GM12872 (cell line): ENCODE measurements at regions not wholly inside any gene's neighbourhood (a gene's known extent, or its start where the extent isn't known, plus 50 kb on each side); places are given as distances from the start of the nearest gene placed in this dataset.

ENCODE experiments used
- TF ChIP-seq, protein P1 (sequence below): IDR thresholded peaks from 3 replicates; pipeline ENCODE4 v1.5.1; 2011; ENCODE audit warnings: low read depth, mild to moderate bottlenecking, low read length, moderate library complexity; ENCODE audit not compliant: insufficient read depth

DNA sequence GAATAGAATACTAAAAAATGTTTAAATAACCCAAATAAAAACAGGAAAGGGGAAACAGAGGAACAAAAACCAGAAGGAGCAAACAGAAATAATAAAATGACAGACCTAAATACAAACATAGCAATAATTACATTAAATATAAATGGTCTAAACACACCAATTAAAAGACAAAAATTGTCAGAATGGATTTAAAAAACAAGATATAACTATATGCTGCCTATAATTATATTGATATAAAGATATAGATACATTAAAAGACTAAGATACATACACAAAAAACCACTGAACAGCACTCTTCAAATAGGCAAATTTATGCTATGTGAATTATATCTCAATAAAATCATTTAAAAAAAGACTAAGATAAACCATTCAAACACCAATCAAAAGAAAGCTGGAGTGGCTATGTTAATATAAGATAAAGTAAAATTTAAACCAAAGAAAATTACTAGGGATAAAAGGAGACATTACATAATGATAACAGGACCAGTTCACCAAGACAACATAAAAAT lies 168.9 kb downstream of the SMAD6 start:
- TF ChIP-seq, protein P1, sequence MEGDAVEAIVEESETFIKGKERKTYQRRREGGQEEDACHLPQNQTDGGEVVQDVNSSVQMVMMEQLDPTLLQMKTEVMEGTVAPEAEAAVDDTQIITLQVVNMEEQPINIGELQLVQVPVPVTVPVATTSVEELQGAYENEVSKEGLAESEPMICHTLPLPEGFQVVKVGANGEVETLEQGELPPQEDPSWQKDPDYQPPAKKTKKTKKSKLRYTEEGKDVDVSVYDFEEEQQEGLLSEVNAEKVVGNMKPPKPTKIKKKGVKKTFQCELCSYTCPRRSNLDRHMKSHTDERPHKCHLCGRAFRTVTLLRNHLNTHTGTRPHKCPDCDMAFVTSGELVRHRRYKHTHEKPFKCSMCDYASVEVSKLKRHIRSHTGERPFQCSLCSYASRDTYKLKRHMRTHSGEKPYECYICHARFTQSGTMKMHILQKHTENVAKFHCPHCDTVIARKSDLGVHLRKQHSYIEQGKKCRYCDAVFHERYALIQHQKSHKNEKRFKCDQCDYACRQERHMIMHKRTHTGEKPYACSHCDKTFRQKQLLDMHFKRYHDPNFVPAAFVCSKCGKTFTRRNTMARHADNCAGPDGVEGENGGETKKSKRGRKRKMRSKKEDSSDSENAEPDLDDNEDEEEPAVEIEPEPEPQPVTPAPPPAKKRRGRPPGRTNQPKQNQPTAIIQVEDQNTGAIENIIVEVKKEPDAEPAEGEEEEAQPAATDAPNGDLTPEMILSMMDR: no peak

DNA sequence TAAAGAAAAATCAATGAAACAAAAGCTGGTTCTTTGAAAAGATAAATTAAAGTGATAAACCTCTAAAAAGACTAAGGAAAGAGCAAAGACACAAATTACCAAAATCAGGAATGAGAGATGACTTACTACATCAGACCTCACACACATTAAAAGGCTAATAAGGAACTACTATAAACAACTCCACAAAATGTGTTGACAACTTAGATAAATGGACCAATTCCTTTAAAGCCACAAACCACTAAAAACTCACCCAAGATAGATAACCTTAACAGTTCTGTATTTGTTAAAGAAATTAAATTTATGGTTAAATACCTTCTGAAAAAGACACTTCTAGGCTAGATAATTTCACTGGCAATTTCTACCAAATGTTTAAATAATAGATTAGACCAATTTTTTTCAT lies 170.4 kb downstream of the SMAD6 start:
- TF ChIP-seq, protein P1: no peak

DNA sequence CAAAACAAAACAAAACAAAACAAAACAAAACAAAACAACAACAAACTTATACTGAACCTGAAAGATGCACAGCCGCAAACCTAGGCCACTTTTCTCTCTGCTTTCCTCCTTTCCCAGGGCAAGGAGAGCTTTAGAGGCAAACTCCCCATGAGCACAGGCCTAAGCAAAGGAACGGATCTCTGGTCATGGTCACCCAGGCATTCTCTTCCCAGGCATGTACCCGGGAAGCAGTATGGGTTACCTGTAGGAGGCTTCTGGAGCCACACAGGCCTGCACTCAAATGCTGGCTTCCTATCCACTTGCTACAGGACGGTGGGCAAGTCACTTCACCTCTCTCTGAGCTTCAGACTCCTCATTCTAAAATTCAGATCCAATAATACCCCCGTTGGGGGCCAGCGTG lies 171.8 kb downstream of the SMAD6 start:
- TF ChIP-seq, protein P1: no peak

DNA sequence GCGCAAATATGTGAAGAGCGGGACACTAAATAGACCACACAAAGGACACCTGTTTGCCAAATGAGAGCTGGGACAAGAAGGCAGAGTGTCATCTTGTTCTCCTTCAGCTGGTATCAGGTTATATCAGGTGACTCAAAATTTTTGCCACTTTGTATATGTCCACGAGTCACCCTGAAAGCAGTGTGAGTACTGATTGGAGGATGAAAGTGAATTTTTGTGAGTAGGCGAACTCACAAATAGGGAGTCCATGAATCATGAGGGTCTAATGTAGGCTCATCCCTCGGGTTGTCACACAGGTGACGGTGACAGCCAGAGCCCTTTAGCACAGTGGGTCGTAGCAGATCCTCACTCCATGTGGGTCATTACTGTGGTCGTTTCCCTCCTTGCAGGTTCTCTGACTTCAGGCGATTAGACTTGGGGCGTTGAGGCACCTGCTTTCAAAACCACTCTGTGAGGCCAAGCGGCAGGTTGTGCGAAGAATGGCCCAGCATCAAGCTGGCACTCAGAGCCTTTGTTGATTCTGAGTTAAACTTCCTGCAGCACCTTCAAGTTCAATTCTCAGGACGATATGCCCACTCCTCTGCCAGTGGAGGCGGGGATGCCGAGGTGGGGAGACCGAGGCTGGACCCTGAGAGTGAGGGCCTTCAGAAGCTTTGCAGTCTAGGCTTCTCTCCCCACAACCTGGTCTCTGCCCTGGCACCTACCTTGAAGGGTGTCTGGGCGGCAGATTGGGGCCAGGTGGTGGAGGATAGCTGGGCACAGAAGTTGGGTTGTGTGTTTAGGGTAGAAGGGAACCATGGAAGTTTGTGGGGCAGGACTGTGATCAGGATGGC lies 173.8 kb downstream of the SMAD6 start:
- TF ChIP-seq, protein P1: no peak

DNA sequence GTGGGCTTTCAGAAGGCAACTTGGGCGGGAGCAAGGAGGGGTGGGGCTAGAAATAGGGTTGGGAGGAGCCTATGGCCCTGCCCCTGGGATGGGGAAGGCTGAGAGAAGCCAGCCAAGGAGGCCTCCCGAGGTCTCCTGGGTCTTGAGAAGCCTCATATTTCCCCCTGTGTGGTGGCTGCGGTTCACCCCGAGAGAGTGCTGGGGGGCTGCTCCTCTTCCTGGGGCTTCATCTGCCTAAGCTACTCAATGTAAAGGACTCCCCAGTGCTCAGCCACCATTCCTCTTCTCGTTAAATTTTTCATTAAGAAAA lies 174.3 kb downstream of the SMAD6 start:
- TF ChIP-seq, protein P1: no peak

DNA sequence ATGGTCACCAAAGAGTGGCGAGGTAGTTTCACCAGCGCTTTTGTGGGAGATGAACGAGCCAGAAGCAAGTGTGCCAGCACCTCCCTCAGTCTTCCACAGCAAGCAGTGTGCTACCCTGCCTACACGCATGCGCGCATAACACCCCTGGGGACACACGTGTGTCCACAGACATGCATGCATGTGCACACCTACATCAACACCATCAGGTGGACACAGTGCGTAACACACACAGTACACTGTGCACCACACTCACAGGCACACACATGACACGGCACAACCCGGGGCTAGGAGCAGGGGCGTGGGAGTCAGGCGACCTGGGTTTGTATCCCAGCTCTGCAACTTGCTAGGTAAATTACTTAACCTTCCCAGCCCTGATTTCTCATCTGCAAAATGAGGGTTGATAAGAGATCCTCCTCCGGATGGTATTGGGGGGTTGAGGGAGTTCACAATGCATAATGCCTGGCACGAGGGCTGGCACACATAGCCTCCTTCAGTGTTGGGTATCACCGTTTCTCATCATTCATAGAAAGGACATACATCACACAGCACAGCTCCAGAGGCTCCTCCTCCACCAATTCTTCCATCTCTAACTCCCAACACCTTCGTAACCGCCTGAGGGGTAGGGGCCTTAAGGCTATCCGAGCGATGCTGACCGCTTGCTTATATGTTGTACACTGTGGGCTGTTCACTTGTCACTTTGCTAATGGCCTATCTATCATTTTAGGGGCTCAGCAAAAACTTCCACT lies 174.9 kb downstream of the SMAD6 start:
- TF ChIP-seq, protein P1: no peak

DNA sequence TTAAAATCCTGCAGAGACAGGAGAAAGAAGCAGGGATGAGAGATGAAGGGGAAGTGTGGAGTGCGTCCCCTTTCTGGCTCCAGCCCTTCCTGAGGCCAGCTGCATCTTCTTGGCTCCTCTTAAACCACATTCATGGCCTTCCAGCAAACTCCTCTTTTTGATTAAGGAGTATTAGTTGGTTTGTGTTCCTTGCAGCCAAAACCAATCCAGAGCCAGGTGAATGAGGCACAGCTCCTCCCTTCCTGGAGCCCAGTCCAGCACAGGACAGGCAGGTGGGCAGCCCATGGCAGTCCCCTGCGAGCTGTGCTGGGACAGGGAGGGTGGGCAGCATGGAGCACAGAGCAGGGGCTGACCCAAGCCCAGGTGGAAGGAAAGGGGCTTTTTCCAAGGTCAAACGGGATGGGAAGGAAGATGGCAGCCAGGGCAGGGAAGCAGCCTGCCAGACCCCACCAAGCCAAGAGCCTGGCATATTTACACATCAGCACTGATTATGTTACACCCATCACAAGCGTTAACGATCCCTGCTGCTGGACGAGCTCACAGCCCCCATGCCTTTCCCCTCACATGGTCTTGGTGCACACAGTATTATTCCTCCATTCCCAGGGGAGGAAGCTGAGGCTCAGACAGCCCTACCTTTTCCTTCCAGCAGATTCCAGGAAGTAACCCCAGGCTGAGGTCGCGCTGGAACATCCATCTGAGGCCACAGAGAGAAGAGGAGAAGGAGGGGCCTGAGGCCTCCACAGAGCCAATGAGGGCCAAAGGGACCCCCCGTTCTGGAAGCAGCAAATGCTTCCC lies 175.6 kb downstream of the SMAD6 start:
- TF ChIP-seq, protein P1: no peak
